ENCODE measurements at regions not wholly inside any gene's neighbourhood (a gene's known extent, or its start where the extent isn't known, plus 50 kb on each side); places are given as distances from the start of the nearest gene placed in this dataset.
A peak's percentile ranks its signal among the peaks of the same experiment; 100 is the strongest.

- no peak for DNase-seq (ENCODE audit: low read depth in 4 of 4, low spot score in 2 of 4)
These were observed 1066.1 kb upstream of the SORCS1 start for GRCh38 chr10:108230478-108231170.

GRCh38 chr10:108208732-108209131 lies 1044.2 kb upstream of the SORCS1 start:
- DNase-seq (ENCODE audit: low read depth in 4 of 4, low spot score in 2 of 4) = no peak

- DNase-seq (ENCODE audit: low read depth in 4 of 4, low spot score in 2 of 4) = no peak
These were observed 1043.5 kb upstream of the SORCS1 start for GRCh38 chr10:108208038-108208437.

GRCh38 chr10:108204528-108205305 lies 1040.2 kb upstream of the SORCS1 start:
- DNase-seq (ENCODE audit: low read depth in 4 of 4, low spot score in 2 of 4) = peak in 1 of 4 donors; percentile 38

- no peak for DNase-seq (ENCODE audit: low read depth in 4 of 4, low spot score in 2 of 4)
These were observed 1039.5 kb upstream of the SORCS1 start for GRCh38 chr10:108203905-108204527.

GRCh38 chr10:108187408-108188012 lies 1023.0 kb upstream of the SORCS1 start:
- no peak for DNase-seq (ENCODE audit: low read depth in 4 of 4, low spot score in 2 of 4)

- no peak for DNase-seq (ENCODE audit: low read depth in 4 of 4, low spot score in 2 of 4)
These were observed 1019.6 kb upstream of the SORCS1 start for GRCh38 chr10:108184114-108184513.

- DNase-seq (ENCODE audit: low read depth in 4 of 4, low spot score in 2 of 4) = no peak
These were observed 1016.4 kb upstream of the SORCS1 start for GRCh38 chr10:108180878-108181277.

- no peak for DNase-seq (ENCODE audit: low read depth in 4 of 4, low spot score in 2 of 4)
These were observed 1005.3 kb upstream of the SORCS1 start for GRCh38 chr10:108169846-108170245.

- no peak for DNase-seq (ENCODE audit: low read depth in 4 of 4, low spot score in 2 of 4)
These were observed 1003.3 kb upstream of the SORCS1 start for GRCh38 chr10:108167766-108168165.

GRCh38 chr10:108166401-108166800 lies 1001.9 kb upstream of the SORCS1 start:
- no peak for DNase-seq (ENCODE audit: low read depth in 4 of 4, low spot score in 2 of 4)

- no peak for DNase-seq (ENCODE audit: low read depth in 4 of 4, low spot score in 2 of 4)
These were observed 982.8 kb upstream of the SORCS1 start for GRCh38 chr10:108147346-108147745.

- no peak for DNase-seq (ENCODE audit: low read depth in 4 of 4, low spot score in 2 of 4)
These were observed 976.6 kb upstream of the SORCS1 start for GRCh38 chr10:108141064-108141463.

- no peak for DNase-seq (ENCODE audit: low read depth in 4 of 4, low spot score in 2 of 4)
These were observed 967.8 kb upstream of the SORCS1 start for GRCh38 chr10:108132303-108132702.

GRCh38 chr10:108130575-108130974 lies 966.1 kb upstream of the SORCS1 start:
- no peak for DNase-seq (ENCODE audit: low read depth in 4 of 4, low spot score in 2 of 4)

GRCh38 chr10:108112218-108112617 lies 947.7 kb upstream of the SORCS1 start:
- no peak for DNase-seq (ENCODE audit: low read depth in 4 of 4, low spot score in 2 of 4)

- no peak for DNase-seq (ENCODE audit: low read depth in 4 of 4, low spot score in 2 of 4)
These were observed 940.1 kb upstream of the SORCS1 start for GRCh38 chr10:108104551-108105156.

GRCh38 chr10:108097258-108097657 lies 932.8 kb upstream of the SORCS1 start:
- DNase-seq (ENCODE audit: low read depth in 4 of 4, low spot score in 2 of 4) = no peak

GRCh38 chr10:108095932-108096925 lies 931.7 kb upstream of the SORCS1 start:
- DNase-seq (ENCODE audit: low read depth in 4 of 4, low spot score in 2 of 4) = no peak

Measured in left renal cortex interstitium (tissue), 4 donors.